ENCODE measurements at regions not wholly inside any gene's neighbourhood (a gene's known extent, or its start where the extent isn't known, plus 50 kb on each side); places are given as distances from the start of the nearest gene placed in this dataset.

DNA sequence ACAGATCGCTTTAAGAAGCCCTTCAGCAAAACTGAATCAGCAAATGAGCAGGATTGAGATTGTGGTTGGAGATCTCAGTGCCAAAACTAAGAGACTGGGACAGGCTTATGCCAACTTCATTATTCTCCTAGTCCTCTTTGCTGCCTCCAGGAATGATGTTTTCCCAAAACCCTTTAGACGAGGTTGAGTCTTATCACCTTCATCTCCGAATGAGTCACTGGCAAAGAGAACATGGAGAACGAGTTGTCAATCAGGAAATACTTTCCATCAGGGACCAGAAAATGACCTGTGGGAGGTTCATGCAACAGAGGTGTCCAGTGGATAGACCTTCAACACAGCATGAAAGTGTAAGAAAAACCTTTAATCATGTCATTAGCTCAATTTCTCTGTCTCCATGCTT is 461.5 kb downstream of the RMST start:
- H4K20me1 ChIP-seq (ENCODE audit: control insufficient read depth, insufficient read depth), result no peaks in the 10 kb centered on the region
- no peaks in the 10 kb centered on the region for H3K4me1 ChIP-seq (ENCODE audit: control insufficient read depth, insufficient read depth, low read length)
- H3K9ac ChIP-seq (ENCODE audit: control insufficient read depth, insufficient read depth, low read length), result no peak overlapping the region
- ATAC-seq (no peak), DNase-seq (ENCODE audit: low read depth, low spot score) (no peak), FAIRE-seq (no peak)
- H3K79me2 ChIP-seq (ENCODE audit: control insufficient read depth, insufficient read depth, low read length), result no peaks in the 10 kb centered on the region
- no peak overlapping the region for H2AFZ ChIP-seq (ENCODE audit: control insufficient read depth, low read depth, low read length)
- no peaks in the 10 kb centered on the region for H3K9me3 ChIP-seq (replicated peaks; ENCODE audit: control insufficient read depth, insufficient read depth, low read length)
- intact Hi-C loops (cut with micrococcal nuclease; ENCODE audit: unreplicated experiment), result no loop called here
- ChIA-PET SMC1A (ENCODE audit: uncharacterized antibody, unreplicated experiment) (no interaction called here), CTCF (no interaction called here), RAD21 (ENCODE audit: unreplicated experiment) (no interaction called here), POLR2A (no interaction called here)
- no TSS peak for BruUV-seq (replicated peaks)
- H3K27ac ChIP-seq (ENCODE audit: control insufficient read depth, insufficient read depth), result no peak overlapping the region
- in situ Hi-C loops (cut with MboI), result no loop called here
- no peak overlapping the region for H3K4me3 ChIP-seq
- no peaks in the 10 kb centered on the region for H3K36me3 ChIP-seq (ENCODE audit: control insufficient read depth in 2 of 2, insufficient read depth in 2 of 2, low read length in 1 of 2)
- no peak overlapping the region for H3K4me2 ChIP-seq (ENCODE audit: control insufficient read depth, insufficient read depth)
- WGBS (ENCODE audit: insufficient coverage, insufficient replicate concordance, low lambda C conversion rate, missing lambda C conversion rate), result 43% methylated on average over 4 of the region's 4 CpGs
- TF ChIP-seq HCFC1 (IDR thresholded peaks at IDR 0.05; ENCODE audit: low read length) (no peak), EED (IDR thresholded peaks at IDR 0.05; ENCODE audit: low read depth) (no peak), GABPA (IDR thresholded peaks at IDR 0.05; ENCODE audit: low read depth) (no peak), RCOR1 (conservative IDR thresholded peaks at IDR 0.05; ENCODE audit: low read depth, low read length) (no peak), NFXL1 (IDR thresholded peaks at IDR 0.05; ENCODE audit: borderline replicate concordance) (no peak), STAT3 (IDR thresholded peaks at IDR 0.05; ENCODE audit: low read depth, low read length) (no peak)
- TF ChIP-seq, protein P1, sequence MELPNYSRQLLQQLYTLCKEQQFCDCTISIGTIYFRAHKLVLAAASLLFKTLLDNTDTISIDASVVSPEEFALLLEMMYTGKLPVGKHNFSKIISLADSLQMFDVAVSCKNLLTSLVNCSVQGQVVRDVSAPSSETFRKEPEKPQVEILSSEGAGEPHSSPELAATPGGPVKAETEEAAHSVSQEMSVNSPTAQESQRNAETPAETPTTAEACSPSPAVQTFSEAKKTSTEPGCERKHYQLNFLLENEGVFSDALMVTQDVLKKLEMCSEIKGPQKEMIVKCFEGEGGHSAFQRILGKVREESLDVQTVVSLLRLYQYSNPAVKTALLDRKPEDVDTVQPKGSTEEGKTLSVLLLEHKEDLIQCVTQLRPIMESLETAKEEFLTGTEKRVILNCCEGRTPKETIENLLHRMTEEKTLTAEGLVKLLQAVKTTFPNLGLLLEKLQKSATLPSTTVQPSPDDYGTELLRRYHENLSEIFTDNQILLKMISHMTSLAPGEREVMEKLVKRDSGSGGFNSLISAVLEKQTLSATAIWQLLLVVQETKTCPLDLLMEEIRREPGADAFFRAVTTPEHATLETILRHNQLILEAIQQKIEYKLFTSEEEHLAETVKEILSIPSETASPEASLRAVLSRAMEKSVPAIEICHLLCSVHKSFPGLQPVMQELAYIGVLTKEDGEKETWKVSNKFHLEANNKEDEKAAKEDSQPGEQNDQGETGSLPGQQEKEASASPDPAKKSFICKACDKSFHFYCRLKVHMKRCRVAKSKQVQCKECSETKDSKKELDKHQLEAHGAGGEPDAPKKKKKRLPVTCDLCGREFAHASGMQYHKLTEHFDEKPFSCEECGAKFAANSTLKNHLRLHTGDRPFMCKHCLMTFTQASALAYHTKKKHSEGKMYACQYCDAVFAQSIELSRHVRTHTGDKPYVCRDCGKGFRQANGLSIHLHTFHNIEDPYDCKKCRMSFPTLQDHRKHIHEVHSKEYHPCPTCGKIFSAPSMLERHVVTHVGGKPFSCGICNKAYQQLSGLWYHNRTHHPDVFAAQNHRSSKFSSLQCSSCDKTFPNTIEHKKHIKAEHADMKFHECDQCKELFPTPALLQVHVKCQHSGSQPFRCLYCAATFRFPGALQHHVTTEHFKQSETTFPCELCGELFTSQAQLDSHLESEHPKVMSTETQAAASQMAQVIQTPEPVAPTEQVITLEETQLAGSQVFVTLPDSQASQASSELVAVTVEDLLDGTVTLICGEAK (IDR thresholded peaks at IDR 0.05; ENCODE audit: borderline replicate concordance), result no peak
- no peaks in the 10 kb centered on the region for H3K27me3 ChIP-seq (replicated peaks in 1 of 2; ENCODE audit: control insufficient read depth in 2 of 2, insufficient read depth in 2 of 2, low read length in 1 of 2)
